IPS-15b (cell line): ENCODE measurements at regions not wholly inside any gene's neighbourhood (a gene's known extent, or its start where the extent isn't known, plus 50 kb on each side); places are given as distances from the start of the nearest gene placed in this dataset.
"Not testable (repeated sequence)": the region's sequence is repeated elsewhere in the genome, so short reads cannot be mapped to it uniquely, and the experiment has no call there.

ENCODE experiments used
- H3K27me3 ChIP-seq: one replicate; pipeline ENCODE4 v1.6.1; 2013; ENCODE audit warnings: low read length; ENCODE audit not compliant: control insufficient read depth, insufficient read depth
- H3K36me3 ChIP-seq: one replicate; pipeline ENCODE4 v1.6.1; 2013; ENCODE audit warnings: low read length; ENCODE audit not compliant: control insufficient read depth, insufficient read depth
- H3K4me1 ChIP-seq: one replicate; pipeline ENCODE4 v1.6.1; 2013; ENCODE audit warnings: mild to moderate bottlenecking, low read length; ENCODE audit not compliant: control insufficient read depth, insufficient read depth
- H3K4me3 ChIP-seq: one replicate; pipeline ENCODE4 v1.5.1; 2013; ENCODE audit warnings: low read depth, low read length
- H3K9ac ChIP-seq: one replicate; pipeline ENCODE4 v1.6.1; 2013; ENCODE audit warnings: low read depth, mild to moderate bottlenecking, low read length
- H3K9me3 ChIP-seq: one replicate; pipeline ENCODE4 v1.6.1; 2013; ENCODE audit warnings: mild to moderate bottlenecking, low read length; ENCODE audit not compliant: control insufficient read depth, insufficient read depth

DNA sequence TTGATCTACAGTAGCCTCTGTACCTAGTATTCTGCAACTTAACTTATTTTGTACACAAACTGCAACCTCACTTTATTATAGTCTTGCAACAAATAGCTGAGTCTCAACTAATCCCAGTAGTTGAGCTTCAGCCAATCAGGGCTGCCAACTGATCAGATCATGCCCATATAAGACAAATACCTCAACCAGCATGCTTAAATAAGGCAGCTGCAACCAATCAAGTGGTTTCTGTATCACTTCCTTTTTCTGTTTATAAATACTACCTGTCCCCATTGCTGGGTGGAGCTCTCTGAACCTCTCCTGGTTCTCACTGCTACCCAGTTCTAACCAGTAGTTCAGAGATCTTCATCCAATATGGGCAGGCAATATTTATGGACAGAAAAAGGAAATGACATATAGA, 248.5 kb upstream of the FBXO33 start:
- H3K9ac ChIP-seq = no peak overlapping the region
- no peaks in the 10 kb centered on the region for H3K27me3 ChIP-seq
- no peak overlapping the region for H3K4me3 ChIP-seq
- H3K9me3 ChIP-seq = no peaks in the 10 kb centered on the region
- H3K36me3 ChIP-seq = no peaks in the 10 kb centered on the region
- H3K4me1 ChIP-seq = no peaks in the 10 kb centered on the region

DNA sequence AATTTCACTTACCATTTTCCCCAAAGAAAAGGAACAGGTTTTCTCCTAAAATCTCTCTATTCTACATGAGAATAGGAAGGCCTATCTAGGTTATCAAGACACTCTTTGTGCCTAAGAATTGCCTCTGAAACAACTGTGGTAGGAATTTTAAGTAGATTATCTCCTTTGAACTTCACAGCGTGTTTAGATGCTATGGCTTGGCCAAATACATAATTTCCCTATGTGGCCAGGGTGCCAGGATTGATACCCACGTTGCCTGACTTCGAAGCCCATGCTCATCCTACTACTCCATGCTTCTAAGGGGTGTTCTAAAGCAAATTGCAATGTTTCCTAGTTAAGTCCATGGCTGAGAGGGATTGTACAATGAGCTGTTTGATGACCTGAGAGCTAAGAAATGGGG, 241.5 kb upstream of the FBXO33 start:
- no peaks in the 10 kb centered on the region for H3K9me3 ChIP-seq
- H3K4me3 ChIP-seq = no peak overlapping the region
- H3K27me3 ChIP-seq = no peaks in the 10 kb centered on the region
- H3K36me3 ChIP-seq = no peaks in the 10 kb centered on the region
- H3K9ac ChIP-seq = no peak overlapping the region
- peaks cover 18% of the 10 kb centered on the region for H3K4me1 ChIP-seq

DNA sequence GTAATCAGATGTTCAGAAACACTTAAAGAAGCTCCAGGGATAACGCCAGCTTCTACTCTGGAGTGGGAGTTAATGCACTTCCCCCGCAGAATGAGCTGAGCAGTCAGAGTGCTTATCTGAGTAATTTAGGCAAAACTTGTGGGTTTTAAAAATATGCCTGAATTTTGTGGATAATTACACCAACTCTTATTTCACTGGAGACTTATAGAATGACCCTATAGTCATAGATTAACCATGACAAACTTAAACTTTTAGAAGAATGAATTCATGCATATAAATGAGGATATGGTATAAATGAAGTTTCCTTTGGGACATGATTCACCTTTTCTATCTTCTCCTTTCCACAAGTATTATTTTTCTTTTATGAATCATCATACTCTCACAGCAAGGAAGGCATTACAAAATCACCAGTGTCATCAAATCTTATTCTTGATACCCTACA, 241.1 kb upstream of the FBXO33 start:
- Histone ChIP-seq H3K36me3 (no peaks in the 10 kb centered on the region), H3K9me3 (no peaks in the 10 kb centered on the region), H3K9ac (no peak overlapping the region), H3K4me3 (no peak overlapping the region), H3K27me3 (no peaks in the 10 kb centered on the region), H3K4me1 (peaks cover 18% of the 10 kb centered on the region)

DNA sequence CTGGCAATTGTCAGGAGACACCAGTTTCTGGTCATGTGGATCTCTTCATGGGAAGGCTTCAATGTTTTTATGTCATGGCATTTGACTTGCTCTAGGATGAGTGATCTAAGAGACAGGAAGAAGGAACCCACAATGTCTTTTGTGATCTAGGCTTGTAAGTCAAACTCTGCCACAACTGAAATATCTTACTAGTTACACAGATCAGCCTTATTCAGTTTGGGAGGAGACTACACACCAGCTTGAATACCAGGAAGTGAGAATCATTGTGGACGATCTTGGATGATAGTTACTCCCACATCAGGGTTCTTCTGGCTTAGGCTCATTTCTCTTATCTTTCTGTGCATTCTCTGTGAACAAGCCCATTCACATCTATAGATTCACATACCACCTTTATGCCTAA, 236.2 kb upstream of the FBXO33 start:
- Histone ChIP-seq H3K9ac (no peak overlapping the region), H3K36me3 (no peaks in the 10 kb centered on the region), H3K27me3 (no peaks in the 10 kb centered on the region), H3K4me3 (no peak overlapping the region), H3K4me1 (peaks cover 10% of the 10 kb centered on the region), H3K9me3 (no peaks in the 10 kb centered on the region)

DNA sequence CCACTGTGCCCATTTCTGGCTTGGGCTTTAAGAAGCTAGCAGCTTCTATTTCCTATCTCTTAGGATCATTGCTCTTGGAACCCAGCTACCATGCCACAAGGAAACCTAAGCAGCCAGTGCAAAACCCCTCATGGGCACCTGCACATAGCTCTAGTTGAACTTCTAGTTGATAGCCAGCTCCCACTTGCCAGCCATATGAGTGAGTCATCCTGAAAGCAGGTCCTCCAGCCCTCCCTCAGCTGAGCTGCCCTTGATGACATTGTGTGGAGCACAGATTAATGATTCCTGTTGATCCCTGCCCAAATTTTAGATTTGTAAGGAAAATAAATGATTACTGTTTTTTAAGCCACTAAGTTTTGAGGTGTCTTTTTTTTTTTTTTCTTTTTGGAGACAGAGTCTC, 234.2 kb upstream of the FBXO33 start:
- H3K9me3 ChIP-seq = no peaks in the 10 kb centered on the region
- H3K27me3 ChIP-seq = no peaks in the 10 kb centered on the region
- no peak overlapping the region for H3K9ac ChIP-seq
- H3K36me3 ChIP-seq = no peaks in the 10 kb centered on the region
- H3K4me3 ChIP-seq = no peak overlapping the region
- no peaks in the 10 kb centered on the region for H3K4me1 ChIP-seq

DNA sequence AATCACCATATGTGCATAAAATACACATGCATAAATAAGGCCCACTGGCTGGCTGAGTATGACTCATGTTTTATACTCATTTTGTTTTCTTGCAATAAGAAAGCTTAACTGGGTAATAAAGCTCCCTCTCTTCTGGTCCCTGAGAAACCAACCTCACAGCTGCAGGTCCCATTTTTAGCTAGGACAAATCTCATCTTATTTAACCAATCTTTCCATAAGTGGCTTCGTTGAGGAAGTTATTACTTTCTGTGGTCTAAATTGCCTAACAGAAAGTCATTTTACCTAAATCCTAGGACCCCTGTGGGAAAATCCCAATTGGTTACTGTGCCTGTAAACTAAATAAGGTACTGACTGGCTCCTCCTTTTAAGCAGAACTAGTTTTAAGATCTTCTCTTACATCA, 232.8 kb upstream of the FBXO33 start:
- H3K4me3 ChIP-seq = no peak overlapping the region
- no peaks in the 10 kb centered on the region for H3K27me3 ChIP-seq
- H3K4me1 ChIP-seq = no peaks in the 10 kb centered on the region
- H3K36me3 ChIP-seq = no peaks in the 10 kb centered on the region
- H3K9me3 ChIP-seq = no peaks in the 10 kb centered on the region
- no peak overlapping the region for H3K9ac ChIP-seq

DNA sequence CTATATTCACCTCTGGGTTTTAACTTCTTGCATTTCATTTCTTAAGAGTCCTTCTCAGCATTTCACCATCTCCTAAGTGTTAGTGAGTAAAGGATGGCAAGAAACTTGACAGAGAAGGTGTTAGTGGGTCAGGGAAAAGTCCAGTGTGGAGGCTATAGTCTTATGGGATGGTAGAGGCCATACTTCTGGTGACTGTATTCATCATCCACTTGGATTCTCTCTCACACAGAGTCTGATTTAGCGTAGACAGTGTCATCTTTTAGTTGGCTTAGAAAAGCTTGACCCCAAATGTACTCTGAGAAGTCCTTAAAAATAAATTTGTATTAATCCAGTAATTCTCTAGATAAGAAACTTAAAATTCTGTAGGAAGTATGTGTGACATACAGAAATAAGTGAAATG, 232.4 kb upstream of the FBXO33 start:
- Histone ChIP-seq H3K9me3 (no peaks in the 10 kb centered on the region), H3K4me1 (no peaks in the 10 kb centered on the region), H3K36me3 (no peaks in the 10 kb centered on the region), H3K4me3 (no peak overlapping the region), H3K27me3 (no peaks in the 10 kb centered on the region), H3K9ac (no peak overlapping the region)

DNA sequence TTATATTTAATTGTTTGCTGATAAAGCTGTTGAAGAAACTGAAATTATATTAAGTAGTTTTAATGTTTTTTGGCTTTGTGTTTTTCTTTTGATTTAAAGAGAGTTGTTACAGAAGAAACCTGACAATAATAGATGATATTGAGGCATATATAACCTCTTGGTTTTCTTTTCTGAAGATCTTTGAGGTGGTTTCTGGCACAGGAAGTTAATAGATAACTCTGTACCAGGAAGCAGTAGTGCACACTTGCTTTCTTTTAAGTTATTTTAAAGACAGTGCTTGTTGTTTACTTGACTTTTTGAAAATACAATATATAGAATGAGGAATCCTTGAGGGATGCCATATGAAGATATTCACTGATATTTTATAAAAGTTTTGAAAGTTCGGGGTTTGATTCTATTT, 209.0 kb upstream of the FBXO33 start:
- no peak overlapping the region for H3K4me3 ChIP-seq
- H3K36me3 ChIP-seq = no peaks in the 10 kb centered on the region
- no peaks in the 10 kb centered on the region for H3K27me3 ChIP-seq
- H3K9ac ChIP-seq = no peak overlapping the region
- no peaks in the 10 kb centered on the region for H3K9me3 ChIP-seq
- no peaks in the 10 kb centered on the region for H3K4me1 ChIP-seq

DNA sequence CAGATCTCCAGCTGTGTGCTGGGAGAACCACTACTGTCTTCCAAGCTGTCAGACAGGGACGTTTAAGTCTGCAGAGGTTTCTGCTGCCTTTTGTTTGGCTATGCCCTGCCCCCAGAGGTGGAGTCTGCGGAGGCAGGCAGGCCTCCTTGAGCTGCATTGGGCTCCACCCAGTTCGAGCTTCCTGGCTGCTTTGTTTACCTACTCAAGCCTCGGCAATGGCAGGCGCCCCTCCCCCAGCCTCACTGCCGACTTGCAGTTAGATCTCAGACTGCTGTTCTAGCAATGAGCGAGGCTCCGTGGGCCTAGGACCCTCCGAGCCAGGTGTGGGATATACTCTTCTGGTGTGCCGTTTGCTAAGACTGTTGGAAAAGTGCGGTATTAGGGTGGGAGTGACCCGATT, 206.8 kb upstream of the FBXO33 start:
- not testable (repeated sequence) for H3K36me3 ChIP-seq, H3K9ac ChIP-seq, H3K9me3 ChIP-seq, H3K27me3 ChIP-seq, H3K4me1 ChIP-seq, H3K4me3 ChIP-seq

DNA sequence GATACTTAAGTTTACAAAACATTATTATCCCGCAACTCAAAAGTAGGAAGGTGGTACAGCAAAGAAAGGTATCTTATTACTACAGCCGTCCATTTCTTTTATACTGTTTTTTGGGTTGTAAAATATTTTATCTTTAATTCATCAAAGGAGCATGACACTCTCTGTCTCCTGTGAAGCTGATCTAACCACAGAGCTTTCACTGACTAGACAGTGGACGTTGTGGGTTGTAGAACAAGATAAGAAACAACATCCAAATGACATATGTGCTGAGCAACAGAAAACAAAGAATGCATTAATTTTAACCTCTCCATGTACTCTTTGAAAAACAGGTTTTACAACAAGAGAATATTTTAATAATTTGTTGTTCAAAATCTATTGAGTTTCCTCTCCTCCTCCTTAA, 195.9 kb upstream of the FBXO33 start:
- no peaks in the 10 kb centered on the region for H3K36me3 ChIP-seq
- no peak overlapping the region for H3K9ac ChIP-seq
- no peaks in the 10 kb centered on the region for H3K9me3 ChIP-seq
- no peak overlapping the region for H3K4me3 ChIP-seq
- H3K4me1 ChIP-seq = no peaks in the 10 kb centered on the region
- H3K27me3 ChIP-seq = no peaks in the 10 kb centered on the region

DNA sequence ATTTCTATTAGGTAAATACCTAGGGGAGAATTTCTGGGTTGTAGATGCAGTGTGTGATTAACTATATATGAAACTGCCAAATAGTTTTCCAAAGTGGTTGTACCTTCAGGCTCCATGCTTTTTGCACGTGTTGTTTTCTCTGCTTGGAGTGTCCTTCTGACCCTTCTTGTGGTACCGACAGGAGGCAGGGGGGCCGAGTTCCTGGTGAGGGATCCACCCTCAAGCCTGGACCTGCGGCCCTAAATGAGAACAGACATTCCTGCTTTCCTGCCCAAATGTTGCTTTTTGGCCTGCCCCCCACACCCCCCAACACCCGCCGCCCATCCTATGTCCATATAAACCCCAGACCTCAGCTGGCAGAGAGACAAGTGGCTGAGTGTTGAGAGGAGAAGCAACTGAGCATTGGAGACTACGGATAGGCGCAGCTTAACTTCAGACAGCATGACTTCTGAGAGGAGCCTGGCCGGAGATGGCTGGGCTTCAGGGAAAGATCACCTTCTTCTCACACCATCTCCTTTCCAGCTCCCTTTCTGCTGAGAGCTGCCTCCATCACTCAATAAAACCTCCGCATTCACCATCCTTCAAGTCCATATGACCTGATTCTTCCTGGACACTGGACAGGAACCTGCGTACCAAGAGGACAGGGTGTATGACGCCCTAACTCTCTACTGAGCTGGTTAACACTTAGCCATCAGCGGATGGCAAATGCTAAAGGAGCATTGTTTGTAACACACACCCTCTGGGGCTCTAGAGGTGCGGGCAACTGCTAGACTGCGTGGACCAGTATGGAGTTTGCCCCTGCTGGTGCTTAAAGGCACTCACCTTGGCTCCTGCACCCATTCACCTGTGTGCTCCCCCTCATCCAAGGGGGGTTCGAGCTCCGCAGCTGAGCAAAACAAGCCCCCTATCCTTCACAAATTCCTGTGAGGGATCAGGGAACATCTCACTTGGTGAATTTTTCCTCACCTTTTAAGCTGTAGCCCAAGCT, 194.7 kb upstream of the FBXO33 start:
- H3K4me1 ChIP-seq = no peaks in the 10 kb centered on the region
- no peaks in the 10 kb centered on the region for H3K36me3 ChIP-seq
- no peaks in the 10 kb centered on the region for H3K9me3 ChIP-seq
- no peak overlapping the region for H3K9ac ChIP-seq
- H3K4me3 ChIP-seq = no peak overlapping the region
- H3K27me3 ChIP-seq = no peaks in the 10 kb centered on the region

DNA sequence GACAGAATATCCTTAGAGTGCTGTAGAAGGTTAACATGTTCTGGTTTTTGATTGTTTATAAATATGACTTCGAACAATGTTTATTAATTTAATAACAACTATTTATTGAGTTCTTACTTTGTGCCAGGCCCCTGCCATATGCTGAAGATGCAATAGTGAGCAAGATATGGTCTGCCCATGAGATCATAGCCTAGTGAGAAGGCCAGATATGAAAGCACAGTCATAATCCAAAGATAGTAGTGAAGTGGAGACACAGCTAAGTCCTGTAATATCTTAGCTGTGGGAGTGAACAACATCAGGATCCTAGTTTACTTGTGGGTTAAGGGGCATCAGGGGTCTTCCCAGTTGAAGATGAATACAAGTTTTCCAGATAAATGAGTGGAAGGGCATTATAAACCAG, 189.4 kb upstream of the FBXO33 start:
- Histone ChIP-seq H3K4me3 (no peak overlapping the region), H3K9ac (no peak overlapping the region), H3K4me1 (no peaks in the 10 kb centered on the region), H3K36me3 (no peaks in the 10 kb centered on the region), H3K9me3 (no peaks in the 10 kb centered on the region), H3K27me3 (no peaks in the 10 kb centered on the region)
